Thoracic aorta (tissue), 2 donors: ENCODE measurements at regions not wholly inside any gene's neighbourhood (a gene's known extent, or its start where the extent isn't known, plus 50 kb on each side); places are given as distances from the start of the nearest gene placed in this dataset.

Source experiments
- ATAC-seq: fragments of 150-250 bp; one replicate; pipeline ENCODE4 v1.8.0; 2017; ENCODE audit warnings: low read depth; ENCODE audit not compliant: insufficient number of reproducible peaks, low FRiP score
- DNase-seq: peaks from one replicate; pipeline ENCODE4 v3.0.0-alpha.2; 2020; ENCODE audit warnings: low spot score
- H3K27ac ChIP-seq, 2 donors: fragments of 200-600 bp; sonication (generic); 1 replicate in 1 of 2; 2 replicates in 1 of 2; pipeline ENCODE4 v1.5.1; 2016; ENCODE audit warnings: mild to moderate bottlenecking in 2 of 2, moderate library complexity in 2 of 2
- H3K27me3 ChIP-seq: fragments of 200-600 bp; sonication (generic); replicated peaks from 2 replicates; pipeline ENCODE4 v1.6.0; 2016; ENCODE audit warnings: mild to moderate bottlenecking; ENCODE audit not compliant: insufficient read depth
- H3K36me3 ChIP-seq: fragments of 200-600 bp; sonication (generic); one replicate; pipeline ENCODE4 v1.5.1; 2016
- H3K4me1 ChIP-seq, 2 donors: fragments of 200-600 bp; sonication (generic); 1 replicate in 1 of 2; 2 replicates in 1 of 2; pipeline versions ENCODE4 v1.5.1 to v1.6.0; 2016; ENCODE audit warnings: low read depth in 2 of 2, mild to moderate bottlenecking in 1 of 2; ENCODE audit not compliant: control insufficient read depth in 1 of 2
- H3K4me3 ChIP-seq: fragments of 200-600 bp; sonication (generic); 2 replicates; pipeline ENCODE4 v1.5.1; 2016; ENCODE audit warnings: mild to moderate bottlenecking
- H3K9me3 ChIP-seq: fragments of 200-600 bp; sonication (generic); 2 replicates; pipeline ENCODE4 v1.5.1; 2016
- TF ChIP-seq, protein P1 (sequence below): fragments of 200-600 bp; sonication (generic); IDR thresholded peaks from one replicate; pipeline ENCODE4 v1.5.1; 2019; ENCODE audit warnings: antibody characterized with exemption

DNA sequence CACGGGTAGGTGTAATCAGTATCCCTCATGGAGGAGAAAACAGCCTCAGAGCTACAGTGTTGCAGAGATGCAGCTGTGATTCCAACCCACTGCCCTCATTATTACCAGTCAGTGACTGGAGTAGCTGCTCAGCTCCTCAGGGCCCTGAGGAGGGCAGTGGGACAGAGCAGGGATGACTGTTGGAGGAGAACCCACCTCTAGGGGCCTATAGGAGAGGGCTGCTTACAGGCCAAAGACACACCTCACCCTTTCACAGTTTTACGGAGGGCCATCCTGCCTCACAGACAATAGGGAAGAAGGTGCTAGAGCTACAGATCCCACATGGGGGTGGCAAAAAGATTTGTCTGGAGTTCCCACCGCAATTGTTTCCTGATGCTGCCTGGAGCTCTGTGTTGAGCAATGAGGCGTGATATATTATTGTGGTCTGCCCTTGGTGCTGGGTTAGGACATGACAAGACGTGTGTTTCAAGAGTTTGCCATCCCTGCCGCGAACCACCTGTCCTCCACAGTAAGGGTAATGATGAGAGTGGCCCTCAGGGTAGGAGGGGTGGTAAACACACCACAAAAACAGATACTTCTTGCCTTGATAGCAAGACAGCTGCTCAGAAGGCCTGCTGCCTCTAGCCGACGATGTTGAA lies 140.5 kb upstream of the TPM1 start:
- no peak for ATAC-seq
- Histone ChIP-seq H3K9me3 (no peaks in the 10 kb centered on the region), H3K4me1 (peaks cover 4 to 46% of the 10 kb centered on the region in 2 donors), H3K27me3 (no peaks in the 10 kb centered on the region), H3K4me3 (no peak overlapping the region), H3K36me3 (no peaks in the 10 kb centered on the region), H3K27ac (no peak overlapping the region)
- no peak for DNase-seq
- TF ChIP-seq, protein P1, sequence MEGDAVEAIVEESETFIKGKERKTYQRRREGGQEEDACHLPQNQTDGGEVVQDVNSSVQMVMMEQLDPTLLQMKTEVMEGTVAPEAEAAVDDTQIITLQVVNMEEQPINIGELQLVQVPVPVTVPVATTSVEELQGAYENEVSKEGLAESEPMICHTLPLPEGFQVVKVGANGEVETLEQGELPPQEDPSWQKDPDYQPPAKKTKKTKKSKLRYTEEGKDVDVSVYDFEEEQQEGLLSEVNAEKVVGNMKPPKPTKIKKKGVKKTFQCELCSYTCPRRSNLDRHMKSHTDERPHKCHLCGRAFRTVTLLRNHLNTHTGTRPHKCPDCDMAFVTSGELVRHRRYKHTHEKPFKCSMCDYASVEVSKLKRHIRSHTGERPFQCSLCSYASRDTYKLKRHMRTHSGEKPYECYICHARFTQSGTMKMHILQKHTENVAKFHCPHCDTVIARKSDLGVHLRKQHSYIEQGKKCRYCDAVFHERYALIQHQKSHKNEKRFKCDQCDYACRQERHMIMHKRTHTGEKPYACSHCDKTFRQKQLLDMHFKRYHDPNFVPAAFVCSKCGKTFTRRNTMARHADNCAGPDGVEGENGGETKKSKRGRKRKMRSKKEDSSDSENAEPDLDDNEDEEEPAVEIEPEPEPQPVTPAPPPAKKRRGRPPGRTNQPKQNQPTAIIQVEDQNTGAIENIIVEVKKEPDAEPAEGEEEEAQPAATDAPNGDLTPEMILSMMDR = no peak

DNA sequence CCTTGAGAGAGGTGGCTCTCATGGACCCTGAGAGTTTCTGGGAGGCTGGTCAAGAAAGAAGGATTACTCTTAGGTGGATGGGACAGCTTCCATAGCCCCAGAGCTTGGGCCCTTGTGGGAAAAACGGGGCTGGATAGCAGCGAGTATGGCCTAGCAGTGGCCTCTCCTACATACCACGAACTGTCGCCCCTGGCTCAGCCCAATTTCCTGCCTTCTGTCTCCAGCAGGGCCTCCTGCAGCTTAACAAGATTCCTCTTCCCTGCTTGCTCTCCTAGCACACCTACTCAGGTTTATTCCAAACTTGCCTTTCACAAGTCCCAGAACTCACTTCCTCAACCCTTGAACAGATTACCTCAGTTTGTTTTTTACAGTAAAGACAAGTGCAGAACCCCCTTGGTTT lies 139.7 kb upstream of the TPM1 start:
- DNase-seq = no peak
- ATAC-seq = no peak
- TF ChIP-seq, protein P1 = no peak
- Histone ChIP-seq H3K4me3 (no peak overlapping the region), H3K9me3 (no peaks in the 10 kb centered on the region), H3K36me3 (no peaks in the 10 kb centered on the region), H3K27ac (no peak overlapping the region), H3K4me1 (peaks cover 4 to 44% of the 10 kb centered on the region in 2 donors), H3K27me3 (no peaks in the 10 kb centered on the region)

DNA sequence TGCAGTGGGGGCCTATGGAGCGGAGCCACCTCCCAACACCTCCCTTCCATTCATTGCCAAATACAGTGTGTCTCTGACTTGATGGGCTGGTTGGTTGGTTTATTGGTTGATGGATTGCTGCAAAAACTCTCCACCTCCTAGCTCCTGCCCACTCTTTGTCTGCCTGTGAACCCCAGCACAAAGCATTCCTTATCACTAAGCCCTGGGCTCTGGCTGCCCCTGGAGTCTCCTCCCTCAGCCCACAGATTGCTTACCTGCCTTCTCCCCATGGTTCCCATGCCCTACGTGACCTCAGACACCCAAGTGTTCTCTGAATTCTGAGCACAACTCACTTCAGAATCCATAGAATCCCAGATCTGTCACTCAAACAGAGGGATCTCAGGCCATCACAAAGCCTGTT lies 139.1 kb upstream of the TPM1 start:
- H3K4me3 ChIP-seq = no peak overlapping the region
- H3K4me1 ChIP-seq = peaks cover 4 to 38% of the 10 kb centered on the region in 2 donors
- DNase-seq (no peak), ATAC-seq (no peak)
- H3K27ac ChIP-seq = no peak overlapping the region
- TF ChIP-seq, protein P1 = no peak
- H3K9me3 ChIP-seq = no peaks in the 10 kb centered on the region
- no peaks in the 10 kb centered on the region for H3K36me3 ChIP-seq
- H3K27me3 ChIP-seq = no peaks in the 10 kb centered on the region

DNA sequence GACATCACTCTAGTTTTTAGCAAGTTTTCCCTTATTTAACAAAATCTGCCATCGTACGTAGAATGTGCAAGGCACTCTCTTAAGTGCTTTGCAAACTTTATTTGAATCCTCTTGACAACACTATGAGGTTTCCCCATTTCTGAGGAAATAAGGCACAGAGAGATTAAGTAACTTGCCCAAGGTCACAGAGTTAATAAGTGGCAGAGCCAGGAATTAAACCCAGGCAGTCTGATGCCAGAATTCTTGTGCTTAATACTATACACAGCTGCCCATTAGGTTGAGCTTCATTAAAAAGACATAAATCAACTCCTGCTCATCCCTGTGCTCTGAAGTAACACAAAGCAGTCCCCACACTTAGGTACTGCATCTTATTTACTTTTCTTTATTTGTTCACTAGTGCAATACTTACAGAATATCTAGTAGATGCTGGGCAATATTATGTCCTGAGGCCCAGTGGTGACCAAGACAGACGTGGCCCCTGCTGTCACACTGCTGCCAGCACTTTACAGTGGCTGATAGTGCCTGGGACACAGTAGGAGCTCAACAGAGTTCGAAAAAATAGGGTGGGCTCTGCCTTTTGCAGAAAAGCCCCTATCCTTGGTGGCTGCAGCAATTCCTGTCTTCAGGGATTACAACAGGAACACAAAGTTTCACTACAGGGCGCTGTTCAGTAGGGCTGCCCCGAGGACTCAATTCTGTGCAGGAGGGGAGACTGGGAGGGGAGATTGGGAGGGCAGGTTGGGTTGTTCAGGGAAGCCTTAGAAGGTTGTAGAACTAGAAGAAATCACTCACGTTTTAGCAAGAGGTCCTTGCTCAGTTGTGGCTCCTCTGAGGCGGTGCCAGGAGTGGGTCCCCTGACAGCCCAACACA lies 138.3 kb upstream of the TPM1 start:
- TF ChIP-seq, protein P1 = no peak
- H3K27me3 ChIP-seq = no peaks in the 10 kb centered on the region
- ATAC-seq (no peak), DNase-seq (no peak)
- H3K4me3 ChIP-seq = no peak overlapping the region
- peaks cover 4 to 29% of the 10 kb centered on the region in 2 donors for H3K4me1 ChIP-seq
- H3K27ac ChIP-seq = no peak overlapping the region
- H3K36me3 ChIP-seq = no peaks in the 10 kb centered on the region
- H3K9me3 ChIP-seq = no peaks in the 10 kb centered on the region

DNA sequence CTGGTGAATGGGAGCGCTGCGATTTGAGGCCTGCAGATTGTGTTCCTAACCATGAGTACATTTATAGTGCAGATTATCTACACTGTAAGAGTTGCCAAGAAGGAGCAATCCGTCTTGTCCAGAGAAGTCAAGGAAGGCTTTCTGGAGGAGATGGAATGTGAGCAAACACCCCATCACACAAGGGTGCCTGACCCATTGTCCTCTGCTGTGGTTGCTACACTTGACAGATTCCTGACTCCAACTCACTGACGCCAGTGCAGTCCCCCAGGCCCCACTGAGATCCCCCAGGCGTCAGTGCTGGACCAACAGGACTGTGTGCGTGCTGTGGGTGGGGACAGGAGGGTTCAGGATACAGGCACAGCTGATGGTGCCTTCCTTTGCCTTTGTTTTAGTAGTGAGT lies 135.9 kb upstream of the TPM1 start:
- Histone ChIP-seq H3K27ac (no peak overlapping the region), H3K9me3 (no peaks in the 10 kb centered on the region)

More for the DNA sequence above, 135.9 kb upstream of the TPM1 start:
- Histone ChIP-seq H3K27me3 (no peaks in the 10 kb centered on the region), H3K4me1 (peaks cover 0 to 9% of the 10 kb centered on the region in 2 donors), H3K4me3 (no peak overlapping the region), H3K36me3 (no peaks in the 10 kb centered on the region)
- TF ChIP-seq, protein P1 = no peak
- DNase-seq = no peak
- no peak for ATAC-seq
